ENCODE measurements at regions not wholly inside any gene's neighbourhood (a gene's known extent, or its start where the extent isn't known, plus 50 kb on each side); places are given as distances from the start of the nearest gene placed in this dataset.
"Not testable (repeated sequence)": the region's sequence is repeated elsewhere in the genome, so short reads cannot be mapped to it uniquely, and the experiment has no call there.

- no peak for DNase-seq (ENCODE audit: low spot score)
- in situ Hi-C loops (cut with MboI; ENCODE audit: low sequenced_read_pairs, unreplicated experiment): no loop called here
Observed at GRCh38 chr7:25731846-25732245, 420.2 kb upstream of the NFE2L3 start.

GRCh38 chr7:25732766-25733217, 419.2 kb upstream of the NFE2L3 start:
- DNase-seq (ENCODE audit: low spot score): no peak
- no peak for TF ChIP-seq CTCF (IDR thresholded peaks at IDR 0.05; ENCODE audit: borderline replicate concordance, control extremely low read depth, extremely low read depth, insufficient read depth, missing control alignments)
- in situ Hi-C loops (cut with MboI; ENCODE audit: low sequenced_read_pairs, unreplicated experiment): no loop called here

More at GRCh38 chr7:25731846-25732245, 420.2 kb upstream of the NFE2L3 start:
- no peak for TF ChIP-seq CTCF (IDR thresholded peaks at IDR 0.05; ENCODE audit: borderline replicate concordance, control extremely low read depth, extremely low read depth, insufficient read depth, missing control alignments)

GRCh38 chr7:25735674-25736242, 416.2 kb upstream of the NFE2L3 start:
- no peak for DNase-seq (ENCODE audit: low spot score)
- no peak for TF ChIP-seq CTCF (IDR thresholded peaks at IDR 0.05; ENCODE audit: borderline replicate concordance, control extremely low read depth, extremely low read depth, insufficient read depth, missing control alignments)
- in situ Hi-C loops (cut with MboI; ENCODE audit: low sequenced_read_pairs, unreplicated experiment): no loop called here

- no peak for TF ChIP-seq CTCF (IDR thresholded peaks at IDR 0.05; ENCODE audit: borderline replicate concordance, control extremely low read depth, extremely low read depth, insufficient read depth, missing control alignments)
- in situ Hi-C loops (cut with MboI; ENCODE audit: low sequenced_read_pairs, unreplicated experiment): no loop called here
- no peak for DNase-seq (ENCODE audit: low spot score)
Observed at GRCh38 chr7:25738528-25738927, 413.5 kb upstream of the NFE2L3 start.

- in situ Hi-C loops (cut with MboI; ENCODE audit: low sequenced_read_pairs, unreplicated experiment): no loop called here
- TF ChIP-seq CTCF (IDR thresholded peaks at IDR 0.05; ENCODE audit: borderline replicate concordance, control extremely low read depth, extremely low read depth, insufficient read depth, missing control alignments): no peak
- DNase-seq (ENCODE audit: low spot score): no peak
Observed at GRCh38 chr7:25739143-25739542, 412.9 kb upstream of the NFE2L3 start.

GRCh38 chr7:25742316-25742715, 409.7 kb upstream of the NFE2L3 start:
- DNase-seq (ENCODE audit: low spot score): no peak
- TF ChIP-seq CTCF (IDR thresholded peaks at IDR 0.05; ENCODE audit: borderline replicate concordance, control extremely low read depth, extremely low read depth, insufficient read depth, missing control alignments): no peak
- in situ Hi-C loops (cut with MboI; ENCODE audit: low sequenced_read_pairs, unreplicated experiment): no loop called here

- DNase-seq (ENCODE audit: low spot score); in situ Hi-C loops (cut with MboI; ENCODE audit: low sequenced_read_pairs, unreplicated experiment): not testable (repeated sequence)
Observed at GRCh38 chr7:25743670-25744451, 408.1 kb upstream of the NFE2L3 start.
